ENCODE measurements at regions not wholly inside any gene's neighbourhood (a gene's known extent, or its start where the extent isn't known, plus 50 kb on each side); places are given as distances from the start of the nearest gene placed in this dataset.

DNA sequence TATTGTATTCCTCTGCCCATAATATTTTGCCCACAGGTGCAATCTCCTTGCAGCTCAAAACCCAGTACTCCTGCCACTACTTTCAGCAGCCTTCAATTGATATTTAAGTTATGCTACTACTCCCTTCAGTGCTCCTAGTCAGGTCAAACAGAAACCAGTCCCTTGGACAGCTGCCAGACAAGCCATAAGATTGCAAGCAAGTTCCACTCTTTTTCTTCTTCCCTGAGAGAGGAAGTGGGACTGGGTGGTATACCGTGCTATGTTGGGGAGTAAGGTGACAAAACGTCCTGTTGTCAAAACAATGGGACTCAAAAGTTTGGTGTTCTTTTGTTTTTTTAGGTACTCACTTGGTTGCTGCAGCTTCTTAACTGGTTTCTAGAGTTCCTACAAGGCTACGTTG is 63.1 kb upstream of the FRY start:
- Mint-ChIP-seq H3K4me3 (no peak overlapping the region), H3K36me3 (peaks cover 6% of the 10 kb centered on the region), H3K9me3 (peaks cover 7% of the 10 kb centered on the region), H3K4me1 (ENCODE audit: unreplicated experiment) (peaks cover 10% of the 10 kb centered on the region), H3K27ac (no peak overlapping the region), H3K27me3 (no peaks in the 10 kb centered on the region)
- no peak for TF ChIP-seq CTCF (conservative IDR thresholded peaks at IDR 0.05)
- no peak for DNase-seq (ENCODE audit: extremely low spot score, unreplicated experiment)

DNA sequence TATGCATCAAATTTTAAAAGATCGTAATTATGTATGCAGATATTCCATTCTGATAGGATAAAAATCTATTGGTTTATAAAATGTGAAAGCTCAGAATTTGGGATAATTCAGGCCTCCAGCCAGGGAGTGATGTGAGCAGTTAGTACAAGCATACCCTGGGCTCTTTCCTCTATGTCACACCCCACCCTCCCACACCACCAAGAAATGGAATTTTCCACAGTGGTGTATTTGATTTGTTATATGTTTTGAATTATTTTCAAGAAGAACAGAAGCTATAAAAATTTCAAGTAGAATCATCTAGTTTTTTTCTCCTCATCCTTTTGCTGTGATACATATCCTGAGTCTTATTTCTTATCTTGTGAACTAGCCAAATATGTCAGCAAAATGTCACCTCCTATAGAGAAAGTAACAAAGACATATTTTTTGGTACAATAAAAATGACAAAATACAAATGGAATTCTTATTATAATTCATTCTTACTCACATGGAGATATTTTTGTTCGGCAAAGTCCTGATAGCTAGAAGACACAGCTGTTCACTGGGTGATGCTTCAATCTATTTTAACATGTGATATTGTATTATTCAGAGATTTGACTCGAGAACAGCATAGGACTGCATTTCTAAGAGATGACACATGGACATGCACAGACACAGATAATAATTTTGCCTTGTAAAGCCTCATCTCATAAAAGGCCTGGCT is 61.2 kb upstream of the FRY start:
- Mint-ChIP-seq H3K36me3 (peaks cover 6% of the 10 kb centered on the region), H3K9me3 (peaks cover 7% of the 10 kb centered on the region), H3K4me3 (no peak overlapping the region), H3K27ac (no peak overlapping the region), H3K27me3 (no peaks in the 10 kb centered on the region), H3K4me1 (ENCODE audit: unreplicated experiment) (peaks cover 8% of the 10 kb centered on the region)
- no peak for TF ChIP-seq CTCF (conservative IDR thresholded peaks at IDR 0.05)
- no peak for DNase-seq (ENCODE audit: extremely low spot score, unreplicated experiment)

DNA sequence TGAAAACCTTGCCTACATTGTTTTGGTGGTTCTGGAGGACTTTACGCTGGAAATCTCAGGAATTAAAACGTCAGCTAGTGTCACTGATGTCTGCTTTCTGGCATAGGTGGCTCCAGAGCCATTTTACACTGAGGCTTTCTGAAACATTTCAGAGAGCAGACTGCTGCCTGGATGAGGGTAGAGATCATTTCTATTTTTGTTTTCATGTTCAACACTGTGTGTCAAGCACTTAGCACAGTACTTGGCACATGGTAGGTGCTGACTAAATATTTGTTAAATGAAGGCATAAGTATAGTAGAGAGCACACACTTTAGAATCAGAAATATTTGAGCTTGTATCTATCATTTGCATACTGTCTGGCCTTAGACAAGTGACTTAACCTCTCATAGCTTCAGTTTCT is 59.1 kb upstream of the FRY start:
- H3K9me3 Mint-ChIP-seq = peaks cover 7% of the 10 kb centered on the region
- H3K36me3 Mint-ChIP-seq = peaks cover 6% of the 10 kb centered on the region
- no peak for TF ChIP-seq CTCF (conservative IDR thresholded peaks at IDR 0.05)
- no peak overlapping the region for H3K27ac Mint-ChIP-seq
- peaks cover 5% of the 10 kb centered on the region for H3K4me1 Mint-ChIP-seq (ENCODE audit: unreplicated experiment)
- DNase-seq (ENCODE audit: extremely low spot score, unreplicated experiment) = no peak
- no peak overlapping the region for H3K4me3 Mint-ChIP-seq
- H3K27me3 Mint-ChIP-seq = no peaks in the 10 kb centered on the region

DNA sequence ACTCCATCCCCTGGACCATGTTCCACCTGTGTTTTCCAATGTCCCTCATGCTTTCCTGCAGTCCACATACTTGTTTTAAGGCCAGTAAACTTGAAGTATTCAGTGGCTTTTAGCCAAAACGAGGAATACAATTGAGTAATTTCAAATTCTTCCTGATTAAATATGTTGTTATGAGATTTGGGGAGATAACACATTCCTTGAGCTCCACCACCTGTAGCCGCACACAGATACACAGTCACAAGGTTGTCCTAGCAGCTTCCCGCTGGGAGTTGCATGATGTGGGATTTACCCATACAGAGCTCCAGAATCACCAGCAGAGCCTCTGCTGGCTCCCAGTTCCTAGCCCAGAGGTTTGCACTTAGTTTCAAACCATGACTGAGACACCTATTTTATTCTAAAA is 53.6 kb upstream of the FRY start:
- no peaks in the 10 kb centered on the region for H3K36me3 Mint-ChIP-seq
- no peaks in the 10 kb centered on the region for H3K4me1 Mint-ChIP-seq (ENCODE audit: unreplicated experiment)
- TF ChIP-seq CTCF (conservative IDR thresholded peaks at IDR 0.05) = no peak
- no peak overlapping the region for H3K27ac Mint-ChIP-seq
- H3K27me3 Mint-ChIP-seq = no peaks in the 10 kb centered on the region
- no peak overlapping the region for H3K4me3 Mint-ChIP-seq
- no peaks in the 10 kb centered on the region for H3K9me3 Mint-ChIP-seq
- no peak for DNase-seq (ENCODE audit: extremely low spot score, unreplicated experiment)

DNA sequence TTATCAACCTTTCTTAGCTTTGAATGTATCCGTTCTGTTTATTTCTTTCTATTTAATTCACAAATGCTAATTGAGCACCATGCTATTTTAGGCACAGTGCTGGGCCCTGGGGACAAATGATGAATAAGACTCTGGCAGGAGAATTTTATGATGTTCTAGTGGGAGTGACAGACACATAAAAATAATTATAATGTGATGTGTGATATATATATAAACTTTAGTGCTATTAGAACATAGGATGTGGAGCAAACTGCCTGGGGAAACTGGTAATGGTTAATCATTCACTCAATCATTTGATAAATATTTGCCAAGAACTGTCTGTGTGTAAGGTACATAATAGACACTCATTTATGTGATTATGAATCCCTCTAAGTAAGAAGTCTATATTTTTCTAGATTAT is 50.7 kb upstream of the FRY start:
- H3K4me1 Mint-ChIP-seq (ENCODE audit: unreplicated experiment) = no peaks in the 10 kb centered on the region
- H3K4me3 Mint-ChIP-seq = no peak overlapping the region
- TF ChIP-seq CTCF (conservative IDR thresholded peaks at IDR 0.05) = no peak

More for the DNA sequence above, 50.7 kb upstream of the FRY start:
- no peak overlapping the region for H3K27ac Mint-ChIP-seq
- DNase-seq (ENCODE audit: extremely low spot score, unreplicated experiment) = no peak
- no peaks in the 10 kb centered on the region for H3K9me3 Mint-ChIP-seq
- no peaks in the 10 kb centered on the region for H3K27me3 Mint-ChIP-seq
- no peaks in the 10 kb centered on the region for H3K36me3 Mint-ChIP-seq
